ENCODE measurements at regions not wholly inside any gene's neighbourhood (a gene's known extent, or its start where the extent isn't known, plus 50 kb on each side); places are given as distances from the start of the nearest gene placed in this dataset.

DNA sequence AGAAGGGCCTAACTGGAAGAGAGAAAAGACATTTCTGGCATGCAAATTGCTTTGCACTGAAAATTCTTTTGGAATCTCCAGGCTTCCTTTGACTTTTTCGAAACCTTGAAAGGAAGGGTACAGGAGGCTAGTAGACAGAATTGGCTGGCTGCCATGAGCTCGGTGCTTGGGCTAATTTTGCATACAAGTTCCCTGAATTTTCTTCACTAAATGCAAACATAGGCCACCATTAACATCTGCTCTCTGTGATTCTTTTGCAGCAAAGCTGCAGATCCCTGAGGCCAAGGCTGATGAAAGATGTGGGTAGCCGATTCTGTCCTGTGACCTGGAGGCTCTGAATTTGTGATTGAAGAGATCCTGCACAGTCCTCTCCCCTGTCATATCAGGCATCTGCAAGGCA lies 247.8 kb upstream of the MCTP2 start:
- no peaks in the 10 kb centered on the region for H3K9me3 ChIP-seq
- WGBS, 5 donors, result 27 to 34% (median 29%) methylated on average over 3 of the region's 3 CpGs
- H3K4me3 ChIP-seq, result no peak overlapping the region
- H3K4me1 ChIP-seq, result peaks cover 0 to 5% (median 0%) of the 10 kb centered on the region in 6 donors
- TF ChIP-seq, protein P1, sequence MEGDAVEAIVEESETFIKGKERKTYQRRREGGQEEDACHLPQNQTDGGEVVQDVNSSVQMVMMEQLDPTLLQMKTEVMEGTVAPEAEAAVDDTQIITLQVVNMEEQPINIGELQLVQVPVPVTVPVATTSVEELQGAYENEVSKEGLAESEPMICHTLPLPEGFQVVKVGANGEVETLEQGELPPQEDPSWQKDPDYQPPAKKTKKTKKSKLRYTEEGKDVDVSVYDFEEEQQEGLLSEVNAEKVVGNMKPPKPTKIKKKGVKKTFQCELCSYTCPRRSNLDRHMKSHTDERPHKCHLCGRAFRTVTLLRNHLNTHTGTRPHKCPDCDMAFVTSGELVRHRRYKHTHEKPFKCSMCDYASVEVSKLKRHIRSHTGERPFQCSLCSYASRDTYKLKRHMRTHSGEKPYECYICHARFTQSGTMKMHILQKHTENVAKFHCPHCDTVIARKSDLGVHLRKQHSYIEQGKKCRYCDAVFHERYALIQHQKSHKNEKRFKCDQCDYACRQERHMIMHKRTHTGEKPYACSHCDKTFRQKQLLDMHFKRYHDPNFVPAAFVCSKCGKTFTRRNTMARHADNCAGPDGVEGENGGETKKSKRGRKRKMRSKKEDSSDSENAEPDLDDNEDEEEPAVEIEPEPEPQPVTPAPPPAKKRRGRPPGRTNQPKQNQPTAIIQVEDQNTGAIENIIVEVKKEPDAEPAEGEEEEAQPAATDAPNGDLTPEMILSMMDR (IDR thresholded peaks at IDR 0.05 in 8 of 11, conservative IDR thresholded peaks at IDR 0.05 in 3 of 11), result no peak
- TF ChIP-seq POLR2A (IDR thresholded peaks at IDR 0.05) (no peak), POLR2AphosphoS5 (IDR thresholded peaks at IDR 0.05) (no peak)
- DNase-seq, result no peak
- H3K27ac ChIP-seq, result no peak overlapping the region
- intact Hi-C loops (cut with DNase I; ENCODE audit: low total_unique reads), result no loop called here
- no peaks in the 10 kb centered on the region for H3K27me3 ChIP-seq (replicated peaks in 1 of 7)
- H3K36me3 ChIP-seq, result no peaks in the 10 kb centered on the region

DNA sequence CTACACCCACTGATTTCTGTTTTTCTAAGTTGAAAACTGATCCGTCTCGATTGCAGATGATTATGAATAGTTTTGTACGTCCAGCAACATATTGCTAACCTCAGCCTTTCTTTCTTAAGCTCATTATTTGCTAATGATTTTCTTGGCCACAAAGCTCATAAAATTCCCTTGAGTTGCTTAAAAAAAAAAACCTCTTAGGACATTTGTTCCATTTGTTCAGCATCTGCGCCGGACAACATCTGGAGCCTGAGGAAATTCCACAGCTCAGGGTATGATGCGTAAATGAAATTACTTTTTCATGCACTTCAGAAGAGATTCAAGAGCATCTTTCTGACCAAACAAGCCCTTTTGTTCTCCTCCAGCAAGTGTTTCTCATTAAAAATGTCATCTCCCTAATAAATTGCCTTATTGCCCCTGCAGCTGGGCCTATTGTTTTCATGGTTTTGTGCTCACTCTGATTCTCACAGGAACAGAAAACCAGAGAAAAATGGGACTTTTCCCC lies 249.1 kb upstream of the MCTP2 start:
- Histone ChIP-seq H3K9me3 (no peaks in the 10 kb centered on the region), H3K27ac (no peak overlapping the region), H3K36me3 (no peaks in the 10 kb centered on the region), H3K4me1 (peaks cover 0 to 5% (median 0%) of the 10 kb centered on the region in 6 donors), H3K4me3 (no peak overlapping the region), H3K27me3 (replicated peaks in 1 of 7) (no peaks in the 10 kb centered on the region)
- intact Hi-C loops (cut with DNase I; ENCODE audit: low total_unique reads), result no loop called here
- 71 to 89% (median 81%) methylated on average over 6 of the region's 6 CpGs for WGBS, 5 donors
- TF ChIP-seq POLR2AphosphoS5 (IDR thresholded peaks at IDR 0.05), result no peak
- TF ChIP-seq, protein P1 (IDR thresholded peaks at IDR 0.05 in 8 of 11, conservative IDR thresholded peaks at IDR 0.05 in 3 of 11), result no peak
- TF ChIP-seq POLR2A (IDR thresholded peaks at IDR 0.05), result no peak
- no peak for DNase-seq

DNA sequence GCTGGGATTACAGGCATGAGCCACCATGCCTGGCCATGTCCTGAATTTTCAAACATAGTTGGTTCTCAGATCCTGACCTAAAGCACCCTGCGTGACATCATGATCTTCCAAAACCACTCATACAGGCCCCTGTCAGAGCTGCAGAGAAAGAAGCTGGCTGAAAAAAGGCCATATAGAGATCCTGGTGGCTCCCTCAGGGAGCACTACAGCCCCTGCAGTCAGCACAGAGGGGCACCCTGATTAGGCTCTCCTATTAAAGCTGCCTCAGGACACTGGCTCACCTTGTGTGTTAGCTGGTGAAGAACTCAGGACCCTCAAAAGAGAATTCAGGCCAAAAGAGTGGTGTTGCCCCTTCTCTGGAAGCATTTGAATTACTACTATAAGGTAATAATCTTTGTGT lies 249.7 kb upstream of the MCTP2 start:
- DNase-seq, result no peak
- WGBS, 5 donors, result 86 to 100% (median 91%) methylated on average over 1 of the region's 1 CpG
- no peaks in the 10 kb centered on the region for H3K36me3 ChIP-seq
- intact Hi-C loops (cut with DNase I; ENCODE audit: low total_unique reads), result no loop called here
- H3K27me3 ChIP-seq (replicated peaks in 1 of 7), result no peaks in the 10 kb centered on the region
- no peaks in the 10 kb centered on the region for H3K9me3 ChIP-seq
- TF ChIP-seq, protein P1 (IDR thresholded peaks at IDR 0.05 in 8 of 11, conservative IDR thresholded peaks at IDR 0.05 in 3 of 11), result no peak
- TF ChIP-seq POLR2AphosphoS5 (IDR thresholded peaks at IDR 0.05) (no peak), POLR2A (IDR thresholded peaks at IDR 0.05) (no peak)
- peaks cover 0 to 5% (median 0%) of the 10 kb centered on the region in 6 donors for H3K4me1 ChIP-seq
- H3K4me3 ChIP-seq, result no peak overlapping the region
- no peak overlapping the region for H3K27ac ChIP-seq

DNA sequence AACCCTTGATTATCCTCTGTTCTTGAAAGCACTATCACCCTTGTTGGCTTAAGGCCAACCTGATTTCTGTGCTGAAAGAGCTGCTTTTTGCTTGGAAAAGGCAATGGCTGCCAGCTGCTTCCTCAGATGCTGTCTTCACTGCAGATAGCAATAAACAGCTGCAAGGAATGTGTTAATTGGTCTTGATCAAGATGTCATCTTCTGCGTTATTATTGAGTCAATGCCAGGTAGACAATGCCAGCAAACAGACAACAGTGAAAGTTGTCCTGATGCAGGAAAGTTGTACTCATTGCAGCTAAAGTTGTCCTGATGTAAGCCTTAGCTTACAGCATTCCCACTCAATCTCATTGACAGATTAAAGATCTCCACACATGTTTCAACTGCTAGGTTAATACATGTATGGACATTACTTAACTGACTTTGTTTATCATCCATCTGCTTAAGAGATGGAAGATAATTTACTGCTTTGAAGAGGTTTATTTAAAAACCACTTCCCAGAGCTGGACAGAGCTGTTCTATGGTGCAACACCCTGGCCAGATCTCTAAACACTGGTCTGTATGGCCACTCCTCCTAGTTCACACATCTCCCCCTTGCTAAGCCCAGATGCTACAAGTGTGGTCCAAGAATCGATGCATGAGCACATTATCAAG lies 251.0 kb upstream of the MCTP2 start:
- Histone ChIP-seq H3K9me3 (no peaks in the 10 kb centered on the region), H3K27me3 (replicated peaks in 1 of 7) (no peaks in the 10 kb centered on the region), H3K36me3 (no peaks in the 10 kb centered on the region), H3K4me3 (no peak overlapping the region), H3K27ac (no peak overlapping the region), H3K4me1 (no peaks in the 10 kb centered on the region)
- no peak for DNase-seq
- intact Hi-C loops (cut with DNase I; ENCODE audit: low total_unique reads), result no loop called here
- TF ChIP-seq POLR2A (IDR thresholded peaks at IDR 0.05) (no peak), POLR2AphosphoS5 (IDR thresholded peaks at IDR 0.05) (no peak)
- TF ChIP-seq, protein P1 (IDR thresholded peaks at IDR 0.05 in 8 of 11, conservative IDR thresholded peaks at IDR 0.05 in 3 of 11), result no peak
- WGBS, 5 donors, result 29 to 45% (median 40%) methylated on average over 2 of the region's 2 CpGs

Data from spleen (tissue), 11 donors.